Small intestine (tissue), 7 donors: ENCODE measurements at regions not wholly inside any gene's neighbourhood (a gene's known extent, or its start where the extent isn't known, plus 50 kb on each side); places are given as distances from the start of the nearest gene placed in this dataset.

ENCODE experiments used
- DNase-seq, 2 donors: peaks; one replicate each; pipeline versions ENCODE4 v3.0.0 to v3.0.0-alpha.2; 2013
- FAIRE-seq: peaks from 2 replicates; lab custom pipeline; 2012; peaks lifted over from hg19 to GRCh38; lab: Jason Lieb, UNC
- H3K27ac ChIP-seq, 3 donors: one replicate each; pipeline ENCODE4 v1.5.1; 2013; ENCODE audit warnings: low read length in 2 of 3, mild to moderate bottlenecking in 2 of 3, control low read depth in 1 of 3, inconsistent platforms in 1 of 3, low read depth in 1 of 3, moderate library complexity in 1 of 3
- H3K27me3 ChIP-seq, 3 donors: one replicate each; pipeline ENCODE4 v1.6.1; 2013; ENCODE audit warnings: low read length in 3 of 3, inconsistent platforms in 1 of 3; ENCODE audit not compliant: control insufficient read depth in 3 of 3, insufficient read depth in 3 of 3
- H3K36me3 ChIP-seq, 3 donors: one replicate each; pipeline ENCODE4 v1.6.1; 2013; ENCODE audit warnings: low read length in 3 of 3, inconsistent platforms in 1 of 3, low read depth in 1 of 3, mild to moderate bottlenecking in 1 of 3, moderate library complexity in 1 of 3; ENCODE audit not compliant: control insufficient read depth in 3 of 3, insufficient read depth in 2 of 3
- H3K4me1 ChIP-seq, 3 donors: one replicate each; pipeline ENCODE4 v1.6.1; 2013; ENCODE audit warnings: low read length in 2 of 3, inconsistent platforms in 1 of 3, low read depth in 1 of 3, mild to moderate bottlenecking in 1 of 3, moderate library complexity in 1 of 3; ENCODE audit not compliant: control insufficient read depth in 3 of 3, insufficient read depth in 2 of 3
- H3K4me3 ChIP-seq, 3 donors: one replicate each; pipeline ENCODE4 v1.5.1; 2013; ENCODE audit warnings: low read length in 3 of 3, control low read depth in 1 of 3, inconsistent platforms in 1 of 3, low read depth in 1 of 3, mild to moderate bottlenecking in 1 of 3, moderate library complexity in 1 of 3
- H3K9me3 ChIP-seq, 2 donors: one replicate each; pipeline ENCODE4 v1.6.1; 2013; ENCODE audit warnings: low read depth in 1 of 2, low read length in 1 of 2; ENCODE audit not compliant: control insufficient read depth in 2 of 2, insufficient read depth in 1 of 2
- WGBS, 3 donors: extraction: QIAGEN DNeasy Blood & Tissue Kit; methylation state at CpG; one replicate each; pipeline ENCODE4 v1.1.7; 2013; 5-methylcytosine and 5-hydroxymethylcytosine counted together
- donor health status: healthy with polysubstance abuse.
- donor health status: control.
- donor health status: control.
- donor health status: Bipolar disorder and iron deficiency.
- donor health status: healthy.

- FAIRE-seq (no peak), DNase-seq (no peak)
- Histone ChIP-seq H3K4me1 (peaks cover 0 to 21% (median 2%) of the 10 kb centered on the region in 3 donors), H3K36me3 (no peaks in the 10 kb centered on the region), H3K27me3 (no peaks in the 10 kb centered on the region), H3K27ac (no peak overlapping the region), H3K9me3 (no peaks in the 10 kb centered on the region), H3K4me3 (no peak overlapping the region)
- WGBS, 3 donors = 66 to 79% (median 68%) methylated on average over 10 of the region's 10 CpGs
Observed at GRCh38 chr6:137706083-137706750, 160.8 kb upstream of the TNFAIP3 start.

- H3K27ac ChIP-seq = peak overlapping the region in 2 of 3 donors; percentile 58 to 67
- H3K4me1 ChIP-seq = peaks cover 0 to 21% (median 2%) of the 10 kb centered on the region in 3 donors
- no peaks in the 10 kb centered on the region for H3K9me3 ChIP-seq
- no peaks in the 10 kb centered on the region for H3K27me3 ChIP-seq
- H3K36me3 ChIP-seq = no peaks in the 10 kb centered on the region
- WGBS, 3 donors = 82 to 86% (median 86%) methylated on average over 9 of the region's 9 CpGs
- no peak overlapping the region for H3K4me3 ChIP-seq
- FAIRE-seq (no peak), DNase-seq (no peak)
Observed at GRCh38 chr6:137707038-137707589, 159.9 kb upstream of the TNFAIP3 start.

- FAIRE-seq (no peak), DNase-seq (peak; percentile 88 to 93)
- Histone ChIP-seq H3K27me3 (no peaks in the 10 kb centered on the region), H3K27ac (peak overlapping the region in 2 of 3 donors; percentile 55 to 58), H3K36me3 (no peaks in the 10 kb centered on the region), H3K4me3 (no peak overlapping the region), H3K9me3 (no peaks in the 10 kb centered on the region), H3K4me1 (peaks cover 0 to 21% (median 2%) of the 10 kb centered on the region in 3 donors)
- 2 to 5% (median 5%) methylated on average over 13 of the region's 13 CpGs for WGBS, 3 donors
Observed at GRCh38 chr6:137707590-137708360, 159.3 kb upstream of the TNFAIP3 start.

GRCh38 chr6:137708481-137708880, 158.6 kb upstream of the TNFAIP3 start:
- FAIRE-seq = no peak
- H3K9me3 ChIP-seq = no peaks in the 10 kb centered on the region
- H3K36me3 ChIP-seq = no peaks in the 10 kb centered on the region
- DNase-seq = no peak
- H3K4me1 ChIP-seq = peaks cover 0 to 21% (median 2%) of the 10 kb centered on the region in 3 donors
- peak overlapping the region in 1 of 3 donors; percentile 55 for H3K27ac ChIP-seq
- H3K27me3 ChIP-seq = no peaks in the 10 kb centered on the region
- no peak overlapping the region for H3K4me3 ChIP-seq
- WGBS, 3 donors = 29 to 60% (median 43%) methylated on average over 1 of the region's 1 CpG

- DNase-seq (no peak), FAIRE-seq (no peak)
- 87 to 93% (median 92%) methylated on average over 7 of the region's 7 CpGs for WGBS, 3 donors
- Histone ChIP-seq H3K27ac (peak overlapping the region in 1 of 3 donors; percentile 51), H3K9me3 (no peaks in the 10 kb centered on the region), H3K4me1 (peaks cover 0 to 17% (median 2%) of the 10 kb centered on the region in 3 donors), H3K4me3 (no peak overlapping the region), H3K36me3 (no peaks in the 10 kb centered on the region), H3K27me3 (no peaks in the 10 kb centered on the region)
Observed at GRCh38 chr6:137709424-137710236, 157.4 kb upstream of the TNFAIP3 start.

GRCh38 chr6:137711972-137712371, 155.1 kb upstream of the TNFAIP3 start:
- FAIRE-seq (no peak), DNase-seq (no peak)
- 68 to 96% (median 85%) methylated on average over 1 of the region's 1 CpG for whole genome bisulfite sequencing, 3 donors
- Histone ChIP-seq H3K36me3 (no peaks in the 10 kb centered on the region), H3K4me3 (no peak overlapping the region), H3K27me3 (no peaks in the 10 kb centered on the region), H3K27ac (no peak overlapping the region), H3K4me1 (peaks cover 0 to 8% (median 2%) of the 10 kb centered on the region in 3 donors), H3K9me3 (no peaks in the 10 kb centered on the region)

GRCh38 chr6:137712587-137712986, 154.5 kb upstream of the TNFAIP3 start:
- DNase-seq (no peak), FAIRE-seq (no peak)
- Histone ChIP-seq H3K27ac (no peak overlapping the region), H3K27me3 (no peaks in the 10 kb centered on the region), H3K4me1 (peaks cover 0 to 5% (median 2%) of the 10 kb centered on the region in 3 donors), H3K9me3 (no peaks in the 10 kb centered on the region), H3K36me3 (no peaks in the 10 kb centered on the region), H3K4me3 (no peak overlapping the region)
- WGBS, 3 donors = 91 to 95% (median 95%) methylated on average over 5 of the region's 5 CpGs

GRCh38 chr6:137715589-137716045, 151.4 kb upstream of the TNFAIP3 start:
- Histone ChIP-seq H3K9me3 (no peaks in the 10 kb centered on the region), H3K27me3 (no peaks in the 10 kb centered on the region), H3K4me3 (no peak overlapping the region), H3K36me3 (no peaks in the 10 kb centered on the region), H3K27ac (peak overlapping the region in 1 of 3 donors; percentile 80), H3K4me1 (no peaks in the 10 kb centered on the region)
- DNase-seq (peak in 1 of 2 donors; percentile 76), FAIRE-seq (no peak)
- WGBS, 3 donors = 70 to 82% (median 80%) methylated on average over 4 of the region's 4 CpGs
